Trophoblast cell (in vitro differentiated cells and primary cell): ENCODE measurements at regions not wholly inside any gene's neighbourhood (a gene's known extent, or its start where the extent isn't known, plus 50 kb on each side); places are given as distances from the start of the nearest gene placed in this dataset.

Experiments
- DNase-seq, 2 donors: peaks; one replicate each; pipeline ENCODE4 v3.0.0-alpha.2; 2016
- H2AFZ ChIP-seq: 2 replicates; pipeline ENCODE4 v1.6.1; 2013; ENCODE audit warnings: low read length, moderate library complexity, mild to moderate bottlenecking; ENCODE audit not compliant: insufficient read depth, poor library complexity
- H2AK5ac ChIP-seq: 2 replicates; pipeline ENCODE4 v1.6.1; 2013; ENCODE audit warnings: mild to moderate bottlenecking, low read length
- H2BK120ac ChIP-seq: 2 replicates; pipeline ENCODE4 v1.6.1; 2013; ENCODE audit warnings: low read length, mild to moderate bottlenecking, moderate library complexity; ENCODE audit not compliant: insufficient read depth, poor library complexity
- H2BK12ac ChIP-seq: 2 replicates; pipeline ENCODE4 v1.6.1; 2013; ENCODE audit warnings: mild to moderate bottlenecking, low read length, moderate library complexity
- H2BK5ac ChIP-seq: 2 replicates; pipeline ENCODE4 v1.6.1; 2013; ENCODE audit warnings: low read length, low read depth, moderate library complexity, mild to moderate bottlenecking; ENCODE audit not compliant: poor library complexity
- H3K14ac ChIP-seq: 2 replicates; pipeline ENCODE4 v1.6.1; 2013; ENCODE audit warnings: mild to moderate bottlenecking, low read length
- H3K18ac ChIP-seq: 2 replicates; pipeline ENCODE4 v1.6.1; 2013; ENCODE audit warnings: mild to moderate bottlenecking, low read length
- H3K23ac ChIP-seq: 2 replicates; pipeline ENCODE4 v1.6.1; 2013; ENCODE audit warnings: low read length
- H3K27ac ChIP-seq: 2 replicates; pipeline ENCODE4 v1.5.1; 2013; ENCODE audit warnings: low read depth, mild to moderate bottlenecking, inconsistent platforms, low read length, moderate library complexity
- H3K27me3 ChIP-seq: 2 replicates; pipeline ENCODE4 v1.6.1; 2013; ENCODE audit warnings: inconsistent platforms, mild to moderate bottlenecking, low read length, moderate library complexity; ENCODE audit not compliant: insufficient read depth
- H3K36me3 ChIP-seq, 2 experiments: 1 replicate in 1 of 2; 2 replicates in 1 of 2; pipeline ENCODE4 v1.6.1; 2013; ENCODE audit warnings: low read length in 2 of 2, mild to moderate bottlenecking in 2 of 2, moderate library complexity in 1 of 2; ENCODE audit not compliant: insufficient read depth in 2 of 2, control insufficient read depth in 1 of 2
- H3K4ac ChIP-seq: 2 replicates; pipeline ENCODE4 v1.6.1; 2013; ENCODE audit warnings: low read depth, mild to moderate bottlenecking, low read length, moderate library complexity
- H3K4me1 ChIP-seq, 2 experiments: 1 replicate in 1 of 2; 2 replicates in 1 of 2; pipeline ENCODE4 v1.6.1; 2013; ENCODE audit warnings: low read length in 2 of 2, mild to moderate bottlenecking in 2 of 2, moderate library complexity in 1 of 2; ENCODE audit not compliant: insufficient read depth in 2 of 2, control insufficient read depth in 1 of 2
- H3K4me2 ChIP-seq: 2 replicates; pipeline ENCODE4 v1.6.1; 2013; ENCODE audit warnings: inconsistent platforms, mild to moderate bottlenecking, low read length, moderate library complexity
- H3K4me3 ChIP-seq: 2 replicates; pipeline ENCODE4 v1.5.1; 2013; ENCODE audit warnings: mild to moderate bottlenecking, low read depth, low read length, inconsistent platforms
- H3K79me1 ChIP-seq: one replicate; pipeline ENCODE4 v1.6.1; 2013; ENCODE audit warnings: low read length
- H3K79me2 ChIP-seq: 2 replicates; pipeline ENCODE4 v1.6.1; 2013; ENCODE audit warnings: low read length, mild to moderate bottlenecking; ENCODE audit not compliant: control insufficient read depth, insufficient read depth, poor library complexity
- H3K9ac ChIP-seq: 2 replicates; pipeline ENCODE4 v1.6.1; 2013; ENCODE audit warnings: mild to moderate bottlenecking, low read length
- H3K9me3 ChIP-seq: 2 replicates; pipeline ENCODE4 v1.6.1; 2013; ENCODE audit warnings: low read depth, mild to moderate bottlenecking, control low read depth, inconsistent platforms, low read length; ENCODE audit not compliant: insufficient read depth
- H4K12ac ChIP-seq: 2 replicates; pipeline ENCODE4 v1.6.1; 2013; ENCODE audit warnings: low read depth, mild to moderate bottlenecking, low read length, moderate library complexity
- H4K8ac ChIP-seq: 2 replicates; pipeline ENCODE4 v1.6.1; 2013; ENCODE audit warnings: low read depth, mild to moderate bottlenecking, low read length, moderate library complexity
- H4K91ac ChIP-seq: one replicate; pipeline ENCODE4 v1.6.1; 2013; ENCODE audit warnings: low read depth, mild to moderate bottlenecking, low read length, moderate library complexity
- whole genome bisulfite sequencing: extraction: QIAGEN DNeasy Blood & Tissue Kit; methylation state at CpG from one replicate; pipeline ENCODE4 v1.1.7; 2013; ENCODE audit warnings: missing lambda C conversion rate; ENCODE audit not compliant: insufficient read length, insufficient coverage; ENCODE audit errors: extremely low coverage; 5-methylcytosine and 5-hydroxymethylcytosine counted together

DNA sequence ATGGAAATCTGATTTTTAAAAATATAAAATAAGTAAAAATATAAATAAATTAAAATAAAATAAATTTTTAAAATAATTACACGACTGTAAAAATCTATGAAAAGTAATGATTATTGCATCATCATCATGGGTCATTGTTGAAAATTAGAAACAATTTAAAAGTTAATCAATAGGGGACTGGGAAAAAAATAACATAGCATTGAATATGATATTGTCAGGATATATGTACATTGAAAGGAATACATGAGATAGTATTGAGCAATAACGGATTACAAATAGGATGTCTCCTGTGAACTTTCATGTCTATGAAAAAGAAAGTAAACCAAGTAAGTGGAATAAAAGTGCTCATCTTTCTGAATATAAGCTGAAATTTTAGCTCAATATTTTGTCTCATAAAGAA, 566.8 kb upstream of the HTR2C start:
- Histone ChIP-seq H3K36me3 (no peaks in the 10 kb centered on the region), H3K79me2 (no peaks in the 10 kb centered on the region), H3K27me3 (no peaks in the 10 kb centered on the region), H3K18ac (no peak overlapping the region), H4K12ac (no peak overlapping the region), H3K4ac (no peak overlapping the region), H2BK12ac (no peak overlapping the region), H3K9ac (no peak overlapping the region), H2BK120ac (no peak overlapping the region), H3K4me3 (no peak overlapping the region), H3K9me3 (no peaks in the 10 kb centered on the region), H2AK5ac (no peak overlapping the region), H3K23ac (no peak overlapping the region), H3K79me1 (no peaks in the 10 kb centered on the region), H2AFZ (no peak overlapping the region), H3K4me2 (no peak overlapping the region), H3K14ac (no peak overlapping the region), H3K4me1 (no peaks in the 10 kb centered on the region), H4K8ac (no peak overlapping the region), H2BK5ac (no peak overlapping the region), H4K91ac (no peak overlapping the region), H3K27ac (no peak overlapping the region)
- WGBS: no CpG with 5 or more reads among the region's 2 CpGs
- DNase-seq: no peak

DNA sequence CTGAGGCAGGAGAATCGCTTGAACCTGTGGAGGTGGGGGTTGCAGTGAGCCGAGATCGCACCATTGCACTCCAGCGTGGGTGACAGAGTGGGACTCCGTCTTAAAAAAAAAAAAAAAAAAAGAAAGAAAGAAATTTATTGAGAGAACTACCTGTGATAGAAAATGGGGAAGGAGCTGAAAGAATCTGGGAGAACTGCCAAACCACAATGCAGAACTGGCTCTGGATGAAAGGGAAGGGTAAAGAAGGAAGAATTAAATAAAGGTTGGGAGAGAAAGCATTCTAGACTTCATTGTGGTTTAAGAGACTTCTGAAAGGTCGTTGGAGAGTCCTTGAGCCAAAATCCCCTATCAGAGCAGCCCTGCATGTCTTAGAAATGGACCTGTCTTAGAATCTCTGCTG, 567.9 kb upstream of the HTR2C start:
- H3K79me1 ChIP-seq: no peaks in the 10 kb centered on the region
- H2AFZ ChIP-seq: no peak overlapping the region
- H3K4me2 ChIP-seq: no peak overlapping the region
- no peak overlapping the region for H2BK120ac ChIP-seq
- no peak overlapping the region for H3K9ac ChIP-seq
- no peak overlapping the region for H4K91ac ChIP-seq
- no peak overlapping the region for H3K27ac ChIP-seq
- no peak overlapping the region for H3K4ac ChIP-seq
- no peak overlapping the region for H3K18ac ChIP-seq
- no peak overlapping the region for H3K23ac ChIP-seq
- no peak overlapping the region for H3K14ac ChIP-seq
- no peak for DNase-seq
- no peak overlapping the region for H4K12ac ChIP-seq
- H2AK5ac ChIP-seq: no peak overlapping the region
- no peaks in the 10 kb centered on the region for H3K36me3 ChIP-seq
- H3K4me3 ChIP-seq: no peak overlapping the region
- H2BK12ac ChIP-seq: no peak overlapping the region
- WGBS: no CpG with 5 or more reads among the region's 6 CpGs
- H4K8ac ChIP-seq: no peak overlapping the region
- H2BK5ac ChIP-seq: no peak overlapping the region
- H3K79me2 ChIP-seq: no peaks in the 10 kb centered on the region
- no peaks in the 10 kb centered on the region for H3K9me3 ChIP-seq
- no peaks in the 10 kb centered on the region for H3K27me3 ChIP-seq
- H3K4me1 ChIP-seq: no peaks in the 10 kb centered on the region

DNA sequence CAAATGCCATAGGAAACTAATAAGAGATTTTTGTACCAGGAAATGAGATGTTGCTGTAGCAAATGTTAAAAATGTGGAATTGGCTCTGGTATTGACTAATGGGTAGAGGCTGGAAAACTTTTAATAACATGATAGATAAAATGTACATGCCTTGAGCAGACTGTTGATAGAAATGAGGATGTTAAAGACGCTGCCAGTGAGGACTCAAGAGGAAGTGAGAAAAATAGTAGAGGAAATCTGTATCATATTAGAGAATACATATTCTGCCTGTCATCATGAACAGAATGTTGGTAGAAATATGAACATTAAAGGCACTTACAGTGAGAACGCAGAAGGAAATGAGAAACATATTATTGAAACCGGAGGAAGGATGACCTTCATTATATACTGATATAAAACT, 577.2 kb upstream of the HTR2C start:
- WGBS: no CpG with 5 or more reads among the region's 3 CpGs
- Histone ChIP-seq H3K4me2 (no peak overlapping the region), H3K36me3 (no peaks in the 10 kb centered on the region), H2AFZ (no peak overlapping the region), H2BK120ac (no peak overlapping the region), H4K91ac (no peak overlapping the region), H2BK12ac (no peak overlapping the region), H3K4ac (no peak overlapping the region), H4K12ac (no peak overlapping the region), H3K18ac (no peak overlapping the region), H3K27ac (no peak overlapping the region), H3K4me3 (no peak overlapping the region), H3K79me2 (no peaks in the 10 kb centered on the region), H2BK5ac (no peak overlapping the region), H4K8ac (no peak overlapping the region), H3K14ac (no peak overlapping the region), H3K23ac (no peak overlapping the region), H3K4me1 (no peaks in the 10 kb centered on the region), H3K79me1 (no peaks in the 10 kb centered on the region), H2AK5ac (no peak overlapping the region), H3K9me3 (no peaks in the 10 kb centered on the region), H3K27me3 (no peaks in the 10 kb centered on the region), H3K9ac (no peak overlapping the region)
- no peak for DNase-seq

DNA sequence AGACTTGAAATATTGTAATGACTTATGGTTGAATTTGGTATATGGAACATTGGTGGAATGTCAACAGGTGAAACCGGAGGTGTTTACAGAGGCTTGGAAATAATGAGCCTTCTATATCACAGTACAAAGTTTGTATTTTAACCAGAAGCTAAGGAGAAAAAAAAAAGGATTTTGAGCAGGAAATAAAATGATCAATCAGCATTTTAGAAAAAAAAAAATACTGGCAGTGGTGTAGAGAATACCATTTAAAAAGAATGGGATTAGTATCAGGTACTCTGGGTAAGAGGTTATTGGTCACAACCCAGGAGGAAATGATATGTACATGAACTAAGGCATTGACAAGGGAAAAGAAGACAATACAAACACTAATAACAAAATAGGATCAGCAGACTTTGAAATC, 587.1 kb upstream of the HTR2C start:
- Histone ChIP-seq H3K14ac (no peak overlapping the region), H3K36me3 (no peaks in the 10 kb centered on the region)

More for the DNA sequence above, 587.1 kb upstream of the HTR2C start:
- Histone ChIP-seq H2AFZ (no peak overlapping the region), H3K4me3 (no peak overlapping the region), H2BK12ac (no peak overlapping the region), H3K79me2 (no peaks in the 10 kb centered on the region), H3K18ac (no peak overlapping the region), H3K9me3 (no peaks in the 10 kb centered on the region), H2BK120ac (no peak overlapping the region), H2BK5ac (no peak overlapping the region), H3K79me1 (no peaks in the 10 kb centered on the region), H4K8ac (no peak overlapping the region), H3K4ac (no peak overlapping the region), H3K4me1 (no peaks in the 10 kb centered on the region), H3K27ac (no peak overlapping the region), H4K91ac (no peak overlapping the region), H3K4me2 (no peak overlapping the region), H3K23ac (no peak overlapping the region), H3K9ac (no peak overlapping the region), H4K12ac (no peak overlapping the region), H2AK5ac (no peak overlapping the region), H3K27me3 (no peaks in the 10 kb centered on the region)
- WGBS: no CpG with 5 or more reads among the region's 1 CpG
- no peak for DNase-seq
